HCT116 (cell line): ENCODE measurements at regions not wholly inside any gene's neighbourhood (a gene's known extent, or its start where the extent isn't known, plus 50 kb on each side); places are given as distances from the start of the nearest gene placed in this dataset.

Experiments
- CEBPB ChIP-seq: IDR thresholded peaks from 2 replicates; pipeline ENCODE4 v1.6.1; 2012; ENCODE audit warnings: low read depth
- CTCF ChIP-seq, 3 experiments: fragments of 200-600 bp in 1 of 3; sonication (generic) in 1 of 3; IDR thresholded peaks in 2 of 3; conservative IDR thresholded peaks in 1 of 3; 2 replicates each; pipeline ENCODE4 v1.5.1; 2012 to 2017; ENCODE audit warnings: low read depth in 2 of 3, low read length in 2 of 3, antibody characterized with exemption in 1 of 3, borderline replicate concordance in 1 of 3, control low read depth in 1 of 3, mild to moderate bottlenecking in 1 of 3, mixed read lengths in 1 of 3, mixed run types in 1 of 3, moderate library complexity in 1 of 3; ENCODE audit not compliant: insufficient read depth in 1 of 3
- EZH2 ChIP-seq: fragments of 200-600 bp; sonication (generic); IDR thresholded peaks from 2 replicates; pipeline ENCODE4 v1.6.1; 2017; ENCODE audit warnings: antibody characterized with exemption, mixed run types
- FOSL1 ChIP-seq: IDR thresholded peaks from 2 replicates; pipeline ENCODE4 v1.6.1; 2012; ENCODE audit warnings: low read depth
- JUND ChIP-seq: IDR thresholded peaks from 2 replicates; pipeline ENCODE4 v1.6.1; 2012
- MAX ChIP-seq: IDR thresholded peaks from 2 replicates; pipeline ENCODE4 v1.6.1; 2012
- POLR2A ChIP-seq: IDR thresholded peaks from 2 replicates; pipeline ENCODE4 v1.7.0; 2011; ENCODE audit warnings: borderline replicate concordance; ENCODE audit not compliant: insufficient read depth, insufficient read length; ENCODE audit errors: extremely low read depth
- POLR2AphosphoS5 ChIP-seq: IDR thresholded peaks from 2 replicates; pipeline ENCODE4 v1.6.1; 2011; ENCODE audit warnings: mild to moderate bottlenecking, low read depth, low read length, moderate library complexity
- REST ChIP-seq: IDR thresholded peaks from 2 replicates; pipeline ENCODE4 v1.6.1; 2012; ENCODE audit warnings: low read depth
- YY1 ChIP-seq: IDR thresholded peaks from 2 replicates; pipeline ENCODE4 v1.6.1; 2011; ENCODE audit warnings: low read length, low read depth, moderate library complexity, mild to moderate bottlenecking; ENCODE audit not compliant: insufficient replicate concordance; ENCODE audit errors: extremely low read depth

GRCh38 chr3:191915712-191916111 is 454.7 kb downstream of the PYDC2 start:
- TF ChIP-seq CTCF (IDR thresholded peaks at IDR 0.05 in 2 of 3, conservative IDR thresholded peaks at IDR 0.05 in 1 of 3; ENCODE audit: borderline replicate concordance in 1 of 3, insufficient read depth in 1 of 3, low read depth in 2 of 3, low read length in 2 of 3): no peak
- TF ChIP-seq JUND: no peak
- no peak for TF ChIP-seq EZH2
- TF ChIP-seq REST: no peak
- TF ChIP-seq FOSL1: no peak
- no peak for TF ChIP-seq POLR2AphosphoS5
- no peak for TF ChIP-seq YY1
- no peak for TF ChIP-seq MAX
- no peak for TF ChIP-seq CEBPB
- no peak for TF ChIP-seq POLR2A
